Esophagus muscularis mucosa (tissue), 4 donors: ENCODE measurements at regions not wholly inside any gene's neighbourhood (a gene's known extent, or its start where the extent isn't known, plus 50 kb on each side); places are given as distances from the start of the nearest gene placed in this dataset.

ENCODE experiments used
- EP300 ChIP-seq: sonication (generic); formaldehyde crosslinking; IDR thresholded peaks from one replicate; pipeline ENCODE4 v1.6.1; 2017; ENCODE audit warnings: antibody characterized with exemption
- POLR2A ChIP-seq: fragments of 450-650 bp; IDR thresholded peaks from one replicate; pipeline ENCODE4 v1.6.1; 2017; ENCODE audit warnings: antibody characterized with exemption, moderate library complexity, mild to moderate bottlenecking, low read depth
- TF ChIP-seq, protein P1 (sequence below), 3 experiments: fragments of 200-600 bp in 2 of 3; fragments of 450-650 bp in 1 of 3; sonication (generic) in 2 of 3; IDR thresholded peaks; one replicate each; pipeline ENCODE4 v1.5.1; 2017 to 2019; ENCODE audit warnings: antibody characterized with exemption in 3 of 3, mild to moderate bottlenecking in 2 of 3, moderate library complexity in 1 of 3

DNA sequence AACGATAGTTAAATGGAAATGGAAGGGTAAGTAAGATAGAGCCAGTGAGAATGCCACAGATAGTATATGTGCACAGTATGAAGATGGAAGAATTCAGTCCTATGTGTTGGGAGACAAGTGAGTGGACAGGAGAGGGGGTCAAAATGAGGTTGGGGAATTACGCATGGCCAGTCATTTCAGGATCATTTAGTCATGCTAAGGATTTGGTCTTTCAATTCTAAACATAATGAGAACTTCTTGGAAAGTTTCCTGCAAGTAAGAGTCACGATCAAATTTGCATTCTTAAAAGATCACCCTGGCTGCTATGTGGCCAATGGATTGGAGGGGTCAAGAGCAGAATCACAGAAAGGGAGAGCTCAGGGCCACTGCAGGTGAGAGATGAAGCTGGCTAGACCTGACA lies 64.0 kb upstream of the KCNK2 start:
- no peak for TF ChIP-seq EP300
- TF ChIP-seq, protein P1, sequence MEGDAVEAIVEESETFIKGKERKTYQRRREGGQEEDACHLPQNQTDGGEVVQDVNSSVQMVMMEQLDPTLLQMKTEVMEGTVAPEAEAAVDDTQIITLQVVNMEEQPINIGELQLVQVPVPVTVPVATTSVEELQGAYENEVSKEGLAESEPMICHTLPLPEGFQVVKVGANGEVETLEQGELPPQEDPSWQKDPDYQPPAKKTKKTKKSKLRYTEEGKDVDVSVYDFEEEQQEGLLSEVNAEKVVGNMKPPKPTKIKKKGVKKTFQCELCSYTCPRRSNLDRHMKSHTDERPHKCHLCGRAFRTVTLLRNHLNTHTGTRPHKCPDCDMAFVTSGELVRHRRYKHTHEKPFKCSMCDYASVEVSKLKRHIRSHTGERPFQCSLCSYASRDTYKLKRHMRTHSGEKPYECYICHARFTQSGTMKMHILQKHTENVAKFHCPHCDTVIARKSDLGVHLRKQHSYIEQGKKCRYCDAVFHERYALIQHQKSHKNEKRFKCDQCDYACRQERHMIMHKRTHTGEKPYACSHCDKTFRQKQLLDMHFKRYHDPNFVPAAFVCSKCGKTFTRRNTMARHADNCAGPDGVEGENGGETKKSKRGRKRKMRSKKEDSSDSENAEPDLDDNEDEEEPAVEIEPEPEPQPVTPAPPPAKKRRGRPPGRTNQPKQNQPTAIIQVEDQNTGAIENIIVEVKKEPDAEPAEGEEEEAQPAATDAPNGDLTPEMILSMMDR (IDR thresholded peaks at IDR 0.05) = no peak
- no peak for TF ChIP-seq POLR2A
